Mammary epithelial cell (primary cell): ENCODE measurements at regions not wholly inside any gene's neighbourhood (a gene's known extent, or its start where the extent isn't known, plus 50 kb on each side); places are given as distances from the start of the nearest gene placed in this dataset.

Experiments
- EZH2 ChIP-seq: IDR thresholded peaks from 2 replicates; pipeline ENCODE4 v1.6.1; 2012; ENCODE audit warnings: low read length, inconsistent platforms, borderline replicate concordance
- TF ChIP-seq, protein P1 (sequence below), 2 donors: IDR thresholded peaks in 1 of 2; conservative IDR thresholded peaks in 1 of 2; 2 replicates each; pipeline ENCODE4 v1.5.1; 2011 to 2012; ENCODE audit warnings: inconsistent platforms in 2 of 2, low read length in 2 of 2, mild to moderate bottlenecking in 2 of 2, control low read depth in 1 of 2, low read depth in 1 of 2; ENCODE audit not compliant: insufficient read depth in 1 of 2; ENCODE audit errors: extremely low read depth in 1 of 2

DNA sequence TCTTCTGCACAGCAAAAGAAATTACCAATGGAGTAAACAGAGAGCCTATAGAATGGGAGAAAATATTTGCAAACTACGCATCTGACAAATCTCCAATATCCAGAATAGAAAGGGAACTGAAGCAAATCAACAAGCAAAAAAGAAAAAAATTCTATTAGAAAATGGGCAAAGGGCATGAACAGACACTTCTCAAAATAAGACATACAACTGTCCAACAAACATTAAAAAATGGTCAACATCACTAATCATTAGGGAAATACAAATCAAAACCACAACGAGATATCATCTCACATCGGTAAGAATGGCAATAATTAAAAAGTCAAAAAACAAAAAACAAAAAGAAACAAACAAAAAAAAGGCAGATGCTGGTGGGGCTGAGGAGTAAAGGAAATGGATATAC lies 356.4 kb downstream of the ADCYAP1 start:
- TF ChIP-seq, protein P1, sequence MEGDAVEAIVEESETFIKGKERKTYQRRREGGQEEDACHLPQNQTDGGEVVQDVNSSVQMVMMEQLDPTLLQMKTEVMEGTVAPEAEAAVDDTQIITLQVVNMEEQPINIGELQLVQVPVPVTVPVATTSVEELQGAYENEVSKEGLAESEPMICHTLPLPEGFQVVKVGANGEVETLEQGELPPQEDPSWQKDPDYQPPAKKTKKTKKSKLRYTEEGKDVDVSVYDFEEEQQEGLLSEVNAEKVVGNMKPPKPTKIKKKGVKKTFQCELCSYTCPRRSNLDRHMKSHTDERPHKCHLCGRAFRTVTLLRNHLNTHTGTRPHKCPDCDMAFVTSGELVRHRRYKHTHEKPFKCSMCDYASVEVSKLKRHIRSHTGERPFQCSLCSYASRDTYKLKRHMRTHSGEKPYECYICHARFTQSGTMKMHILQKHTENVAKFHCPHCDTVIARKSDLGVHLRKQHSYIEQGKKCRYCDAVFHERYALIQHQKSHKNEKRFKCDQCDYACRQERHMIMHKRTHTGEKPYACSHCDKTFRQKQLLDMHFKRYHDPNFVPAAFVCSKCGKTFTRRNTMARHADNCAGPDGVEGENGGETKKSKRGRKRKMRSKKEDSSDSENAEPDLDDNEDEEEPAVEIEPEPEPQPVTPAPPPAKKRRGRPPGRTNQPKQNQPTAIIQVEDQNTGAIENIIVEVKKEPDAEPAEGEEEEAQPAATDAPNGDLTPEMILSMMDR (conservative IDR thresholded peaks at IDR 0.05 in 1 of 2, IDR thresholded peaks at IDR 0.05 in 1 of 2; ENCODE audit: extremely low read depth in 1 of 2, insufficient read depth in 1 of 2, low read depth in 1 of 2, low read length in 2 of 2), result no peak
- no peak for TF ChIP-seq EZH2
